Upper lobe of left lung (tissue), 6 donors: ENCODE measurements at regions not wholly inside any gene's neighbourhood (a gene's known extent, or its start where the extent isn't known, plus 50 kb on each side); places are given as distances from the start of the nearest gene placed in this dataset.
A peak's percentile ranks its signal among the peaks of the same experiment; 100 is the strongest.

ENCODE experiments used
- ATAC-seq, 2 donors: fragments of 200-7000 bp; cut with Tn5 transposase; one replicate each; pipeline ENCODE4 v1.9.1; 2022; ENCODE audit warnings: mild to moderate bottlenecking in 2 of 2, moderate library complexity in 2 of 2; ENCODE audit not compliant: low FRiP score in 2 of 2
- DNase-seq, 2 donors: peaks; one replicate each; pipeline ENCODE4 v3.0.0-alpha.2; 2019 to 2020
- H3K27ac ChIP-seq, 4 donors: fragments of 200-600 bp; sonication (generic); one replicate each; pipeline ENCODE4 v1.5.1; 2016 to 2019
- H3K27me3 ChIP-seq, 4 donors: fragments of 200-600 bp; sonication (generic); one replicate each; pipeline ENCODE4 v1.5.1; 2017 to 2019
- H3K36me3 ChIP-seq, 4 donors: fragments of 200-600 bp; sonication (generic); one replicate each; pipeline ENCODE4 v1.5.1; 2016 to 2019
- H3K4me1 ChIP-seq, 4 donors: fragments of 200-600 bp; sonication (generic); one replicate each; pipeline ENCODE4 v1.5.1; 2018 to 2019
- H3K4me3 ChIP-seq, 4 donors: fragments of 200-600 bp; sonication (generic); one replicate each; pipeline ENCODE4 v1.5.1; 2017 to 2019; ENCODE audit warnings: mild to moderate bottlenecking in 2 of 4, moderate library complexity in 1 of 4
- H3K9me3 ChIP-seq, 4 donors: fragments of 200-600 bp; sonication (generic); one replicate each; pipeline ENCODE4 v1.5.1; 2018 to 2019
- EP300 ChIP-seq, 4 donors: sonication (generic); formaldehyde crosslinking; IDR thresholded peaks; one replicate each; pipeline ENCODE4 v1.5.1; 2017; ENCODE audit warnings: antibody characterized with exemption in 4 of 4, control low read depth in 2 of 4
- POLR2A ChIP-seq, 4 donors: fragments of 450-650 bp; IDR thresholded peaks; one replicate each; pipeline ENCODE4 v1.5.1; 2016 to 2017; ENCODE audit warnings: antibody characterized with exemption in 4 of 4, mild to moderate bottlenecking in 2 of 4
- POLR2AphosphoS5 ChIP-seq, 2 donors: sonication (generic); formaldehyde crosslinking; IDR thresholded peaks; one replicate each; pipeline ENCODE4 v1.5.1; 2017; ENCODE audit warnings: antibody characterized with exemption in 2 of 2
- WGBS, 2 donors: methylation state at CpG; one replicate each; pipeline ENCODE4 v1.1.5; 2017 to 2018; 5-methylcytosine and 5-hydroxymethylcytosine counted together
- TF ChIP-seq, protein P1 (sequence below), 6 experiments: fragments of 450-650 bp in 4 of 6; fragments of 200-600 bp in 2 of 6; sonication (generic) in 2 of 6; IDR thresholded peaks; one replicate each; pipeline ENCODE4 v1.5.1; 2016 to 2019; ENCODE audit warnings: antibody characterized with exemption in 6 of 6
- donor health status: DM: no; HTN: no; CAD: no; lungs with moderate emphysema.
- donor health status: DM: no; HTN: yes; CAD: no; lungs with severe emphysema.

DNA sequence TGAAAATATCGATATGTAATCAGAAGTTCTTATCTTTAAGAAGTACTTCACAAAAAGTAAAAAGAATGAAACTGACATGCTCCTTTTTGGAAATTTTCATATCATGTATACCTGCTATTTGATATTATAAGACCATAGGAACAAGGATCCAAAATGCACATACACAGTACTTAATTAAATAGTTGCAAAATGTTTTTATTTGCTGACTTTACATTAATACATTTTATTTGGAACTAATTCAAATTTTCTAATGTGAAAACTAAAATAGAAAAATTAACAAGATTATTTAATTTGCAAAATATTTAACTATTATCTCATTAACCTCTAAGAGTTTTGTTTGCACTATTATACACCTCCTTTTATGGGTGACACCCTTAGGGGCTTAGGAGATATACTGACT lies 155.0 kb downstream of the TRAM1L1 start:
- H3K9me3 ChIP-seq = no peaks in the 10 kb centered on the region
- no peak for DNase-seq
- no peak for ATAC-seq
- no peaks in the 10 kb centered on the region for H3K27me3 ChIP-seq
- H3K27ac ChIP-seq = no peak overlapping the region
- WGBS, 2 donors = 78 to 92% methylated on average over 1 of the region's 1 CpG
- peaks cover 0 to 5% (median 2%) of the 10 kb centered on the region in 4 donors for H3K4me1 ChIP-seq
- H3K36me3 ChIP-seq = no peaks in the 10 kb centered on the region
- H3K4me3 ChIP-seq = no peak overlapping the region
- no peak for TF ChIP-seq POLR2AphosphoS5 (IDR thresholded peaks at IDR 0.05)

DNA sequence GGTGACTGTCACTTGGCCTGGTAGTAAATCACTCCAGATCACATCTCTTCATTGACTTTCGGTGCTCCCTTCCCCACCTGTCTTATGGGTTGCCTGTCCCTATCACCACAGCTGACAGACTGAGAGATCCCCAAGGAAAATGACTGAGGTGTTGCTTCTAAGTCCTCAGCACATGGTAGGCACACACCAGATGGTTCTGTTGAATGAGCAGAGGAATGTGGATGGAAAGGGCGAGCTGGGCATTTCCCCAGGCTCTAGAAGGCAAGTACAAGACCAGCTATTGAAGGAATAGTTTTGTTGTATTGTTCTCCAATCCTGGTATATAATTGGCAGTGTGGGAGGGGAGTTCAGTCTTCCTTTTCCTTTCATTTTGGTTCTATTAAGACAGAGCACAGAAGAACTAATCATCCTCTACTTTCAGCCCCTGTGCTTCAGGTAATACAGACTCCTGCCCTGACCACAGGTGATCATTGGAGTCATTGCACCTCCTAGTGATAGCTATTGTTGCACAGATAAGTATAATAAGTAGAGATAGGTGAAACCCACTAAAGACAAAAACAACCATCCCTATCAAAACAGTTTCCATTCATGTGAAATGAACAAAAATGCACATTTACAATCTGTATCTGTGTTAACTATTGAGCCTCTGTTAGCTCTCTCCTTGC lies 158.6 kb downstream of the TRAM1L1 start:
- Histone ChIP-seq H3K36me3 (no peaks in the 10 kb centered on the region), H3K4me3 (no peak overlapping the region), H3K27ac (no peak overlapping the region), H3K4me1 (peaks cover 0 to 5% (median 2%) of the 10 kb centered on the region in 4 donors), H3K27me3 (no peaks in the 10 kb centered on the region), H3K9me3 (no peaks in the 10 kb centered on the region)
- DNase-seq (no peak), ATAC-seq (no peak)
- TF ChIP-seq EP300 (IDR thresholded peaks at IDR 0.05) (no peak), POLR2A (IDR thresholded peaks at IDR 0.05) (no peak), POLR2AphosphoS5 (IDR thresholded peaks at IDR 0.05) (no peak)
- TF ChIP-seq, protein P1, sequence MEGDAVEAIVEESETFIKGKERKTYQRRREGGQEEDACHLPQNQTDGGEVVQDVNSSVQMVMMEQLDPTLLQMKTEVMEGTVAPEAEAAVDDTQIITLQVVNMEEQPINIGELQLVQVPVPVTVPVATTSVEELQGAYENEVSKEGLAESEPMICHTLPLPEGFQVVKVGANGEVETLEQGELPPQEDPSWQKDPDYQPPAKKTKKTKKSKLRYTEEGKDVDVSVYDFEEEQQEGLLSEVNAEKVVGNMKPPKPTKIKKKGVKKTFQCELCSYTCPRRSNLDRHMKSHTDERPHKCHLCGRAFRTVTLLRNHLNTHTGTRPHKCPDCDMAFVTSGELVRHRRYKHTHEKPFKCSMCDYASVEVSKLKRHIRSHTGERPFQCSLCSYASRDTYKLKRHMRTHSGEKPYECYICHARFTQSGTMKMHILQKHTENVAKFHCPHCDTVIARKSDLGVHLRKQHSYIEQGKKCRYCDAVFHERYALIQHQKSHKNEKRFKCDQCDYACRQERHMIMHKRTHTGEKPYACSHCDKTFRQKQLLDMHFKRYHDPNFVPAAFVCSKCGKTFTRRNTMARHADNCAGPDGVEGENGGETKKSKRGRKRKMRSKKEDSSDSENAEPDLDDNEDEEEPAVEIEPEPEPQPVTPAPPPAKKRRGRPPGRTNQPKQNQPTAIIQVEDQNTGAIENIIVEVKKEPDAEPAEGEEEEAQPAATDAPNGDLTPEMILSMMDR (IDR thresholded peaks at IDR 0.05) = no peak
- WGBS, 2 donors = 82 to 85% methylated on average over 1 to 2 of the region's 2 CpGs

DNA sequence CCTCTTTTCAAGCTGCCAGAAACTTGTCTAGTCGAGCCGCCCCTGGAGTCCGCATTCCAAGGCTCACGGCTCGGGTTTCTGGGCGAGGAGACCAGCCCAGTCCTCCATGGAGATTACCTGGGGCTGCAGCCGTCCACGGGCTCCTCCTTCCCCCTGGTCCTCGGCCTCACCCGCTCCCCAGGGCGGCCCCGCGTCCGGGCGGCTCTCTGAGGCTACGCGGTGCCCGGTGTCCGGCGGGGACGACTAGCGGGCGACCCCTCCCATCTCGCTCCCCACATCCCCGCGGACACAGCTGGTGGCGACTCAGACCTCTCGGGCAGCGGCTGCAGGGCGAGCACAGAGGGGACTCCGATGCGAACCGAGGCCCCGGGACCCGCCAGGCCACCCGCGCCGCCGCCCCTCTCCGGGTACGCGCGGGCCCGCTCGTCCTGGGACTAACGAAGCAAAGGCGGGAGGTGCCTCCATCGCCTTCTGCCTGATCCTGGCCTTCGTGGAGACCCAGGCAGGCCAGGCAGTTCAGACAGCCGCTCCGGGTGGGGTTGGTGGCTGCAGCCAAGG lies 159.4 kb downstream of the TRAM1L1 start:
- 14 to 27% methylated on average over 9 to 26 of the region's 51 CpGs for WGBS, 2 donors
- TF ChIP-seq, protein P1 (IDR thresholded peaks at IDR 0.05) = no peak
- TF ChIP-seq POLR2A (IDR thresholded peaks at IDR 0.05) = no peak
- no peak for TF ChIP-seq POLR2AphosphoS5 (IDR thresholded peaks at IDR 0.05)
- TF ChIP-seq EP300 (IDR thresholded peaks at IDR 0.05) = no peak
- H3K27me3 ChIP-seq = no peaks in the 10 kb centered on the region
- H3K27ac ChIP-seq = no peak overlapping the region
- peaks cover 0 to 5% (median 2%) of the 10 kb centered on the region in 4 donors for H3K4me1 ChIP-seq
- DNase-seq (peak; percentile 31 to 80), ATAC-seq (peak; percentile 44 to 67)
- peak overlapping the region in 3 of 4 donors; percentile 2 to 31 (median 29) for H3K4me3 ChIP-seq
- H3K36me3 ChIP-seq = no peaks in the 10 kb centered on the region
- H3K9me3 ChIP-seq = no peaks in the 10 kb centered on the region

DNA sequence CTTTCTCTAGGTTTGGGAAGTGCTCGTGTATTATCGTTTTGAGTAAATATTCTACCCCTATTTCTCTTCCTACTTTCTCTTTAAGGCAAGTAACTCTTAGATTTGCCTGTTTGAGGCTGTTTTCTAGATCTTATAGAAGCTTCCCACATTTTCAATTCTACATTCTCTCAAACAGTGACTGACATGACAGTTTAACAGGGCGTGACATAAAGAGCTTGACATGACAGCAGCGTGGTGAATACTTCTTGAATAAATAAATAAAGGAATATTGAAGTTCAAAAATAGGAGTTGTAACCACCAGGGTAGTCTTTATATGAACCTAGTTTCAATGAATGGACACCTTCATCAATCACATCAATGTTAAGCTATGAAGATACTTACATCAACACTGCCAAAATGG lies 162.0 kb downstream of the TRAM1L1 start:
- Histone ChIP-seq H3K4me1 (peaks cover 0 to 5% (median 2%) of the 10 kb centered on the region in 4 donors), H3K4me3 (no peak overlapping the region), H3K27ac (no peak overlapping the region), H3K9me3 (no peaks in the 10 kb centered on the region), H3K27me3 (no peaks in the 10 kb centered on the region), H3K36me3 (no peaks in the 10 kb centered on the region)
- TF ChIP-seq EP300 (IDR thresholded peaks at IDR 0.05) (no peak), POLR2A (IDR thresholded peaks at IDR 0.05) (no peak), POLR2AphosphoS5 (IDR thresholded peaks at IDR 0.05) (no peak)
- TF ChIP-seq, protein P1 (IDR thresholded peaks at IDR 0.05) = no peak
- 76 to 92% methylated on average over 4 of the region's 4 CpGs for WGBS, 2 donors
- DNase-seq = no peak
- ATAC-seq = no peak

DNA sequence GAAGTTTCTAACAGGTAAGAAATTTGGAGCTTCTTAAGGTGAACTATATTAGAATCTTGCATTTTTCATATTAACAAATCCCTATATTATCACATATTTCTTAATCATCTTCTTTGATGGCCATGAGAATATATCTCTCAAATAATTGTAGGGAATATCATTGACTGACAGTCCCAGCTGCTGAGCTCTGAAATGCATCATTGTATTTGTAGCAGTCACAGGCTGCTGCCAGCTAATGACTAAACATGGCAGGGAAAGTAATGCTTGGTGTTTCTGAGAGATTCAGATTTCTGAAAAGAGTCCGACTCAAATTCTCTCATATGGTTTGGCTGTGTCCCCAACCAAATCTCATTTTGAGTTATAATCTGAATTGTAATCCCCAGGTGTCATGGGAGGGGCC lies 171.9 kb downstream of the TRAM1L1 start:
- H3K27ac ChIP-seq = no peak overlapping the region
- no peak for ATAC-seq
- no peaks in the 10 kb centered on the region for H3K9me3 ChIP-seq
- no peaks in the 10 kb centered on the region for H3K27me3 ChIP-seq
- DNase-seq = no peak
- H3K4me1 ChIP-seq = no peaks in the 10 kb centered on the region
- H3K4me3 ChIP-seq = no peak overlapping the region
- 88 to 100% methylated on average over 1 of the region's 1 CpG for WGBS, 2 donors
- TF ChIP-seq POLR2A (IDR thresholded peaks at IDR 0.05) (no peak), POLR2AphosphoS5 (IDR thresholded peaks at IDR 0.05) (no peak), EP300 (IDR thresholded peaks at IDR 0.05) (no peak)
- TF ChIP-seq, protein P1 (IDR thresholded peaks at IDR 0.05) = no peak
- no peaks in the 10 kb centered on the region for H3K36me3 ChIP-seq
